ENCODE measurements at regions not wholly inside any gene's neighbourhood (a gene's known extent, or its start where the extent isn't known, plus 50 kb on each side); places are given as distances from the start of the nearest gene placed in this dataset.

DNA sequence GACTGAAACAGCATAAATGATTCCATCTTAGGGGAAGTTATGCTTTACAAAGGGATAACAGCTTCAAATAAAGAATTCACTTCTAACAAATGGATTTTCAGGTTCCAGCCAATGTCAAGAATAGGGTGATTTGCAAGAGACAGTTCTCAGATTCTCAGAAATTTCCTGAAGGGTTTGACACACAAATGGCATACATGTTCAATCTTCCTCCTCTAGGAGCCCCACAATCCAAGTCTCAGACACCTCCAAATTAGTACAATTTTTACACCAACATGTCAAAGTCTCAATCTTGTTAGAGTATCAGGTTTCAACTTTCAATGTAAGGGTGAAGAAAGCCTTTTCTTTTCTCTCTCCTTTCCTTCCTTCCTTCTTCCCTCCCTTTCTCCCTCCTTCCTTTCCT lies 996.6 kb downstream of the TLE1 start:
- H3K18ac ChIP-seq (ENCODE audit: extremely low read depth, low read length) = no peak overlapping the region
- no peak overlapping the region for H3K23ac ChIP-seq (ENCODE audit: insufficient read length)
- H2BK20ac ChIP-seq (ENCODE audit: low read length) = no peak overlapping the region
- H3K23me2 ChIP-seq (ENCODE audit: low read depth, low read length) = no peaks in the 10 kb centered on the region
- no peak overlapping the region for H3K56ac ChIP-seq (replicated peaks; ENCODE audit: insufficient read length, low read depth, low read length)
- no peak overlapping the region for H2BK12ac ChIP-seq (ENCODE audit: low read depth, low read length)
- ChIA-PET CTCF (ENCODE audit: partially characterized antibody) (no interaction called here), POLR2A (ENCODE audit: partially characterized antibody) (no interaction called here)
- no peak overlapping the region for H3K27ac ChIP-seq (ENCODE audit: low read depth, low read length)
- FAIRE-seq (no peak), DNase-seq (ENCODE audit: low read depth in 1 of 2, low spot score in 2 of 2) (no peak)
- no peak overlapping the region for H3K9ac ChIP-seq (replicated peaks in 1 of 4; ENCODE audit: extremely low read depth in 1 of 4, low read depth in 3 of 4, low read length in 3 of 4)
- H3K36me3 ChIP-seq (ENCODE audit: control insufficient read depth in 2 of 4, insufficient read depth in 4 of 4, low read length in 3 of 4) = no peaks in the 10 kb centered on the region
- TF ChIP-seq TAF7 (optimal IDR thresholded peaks at IDR 0.05; ENCODE audit: borderline replicate concordance, low read depth, low read length) = no peak
- no peak for TF ChIP-seq PHF8 (conservative IDR thresholded peaks at IDR 0.05; ENCODE audit: low read depth, low read length)
- no peak for TF ChIP-seq SP2 (IDR thresholded peaks at IDR 0.05; ENCODE audit: low read length)
- TF ChIP-seq EZH2 (IDR thresholded peaks at IDR 0.05; ENCODE audit: low read depth, low read length, severe bottlenecking) = no peak
- no peak for TF ChIP-seq KDM1A (IDR thresholded peaks at IDR 0.05; ENCODE audit: borderline replicate concordance, low read length)
- TF ChIP-seq, protein P1, sequence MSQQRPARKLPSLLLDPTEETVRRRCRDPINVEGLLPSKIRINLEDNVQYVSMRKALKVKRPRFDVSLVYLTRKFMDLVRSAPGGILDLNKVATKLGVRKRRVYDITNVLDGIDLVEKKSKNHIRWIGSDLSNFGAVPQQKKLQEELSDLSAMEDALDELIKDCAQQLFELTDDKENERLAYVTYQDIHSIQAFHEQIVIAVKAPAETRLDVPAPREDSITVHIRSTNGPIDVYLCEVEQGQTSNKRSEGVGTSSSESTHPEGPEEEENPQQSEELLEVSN (IDR thresholded peaks at IDR 0.05) = no peak
- no peak for TF ChIP-seq ASH2L (IDR thresholded peaks at IDR 0.05; ENCODE audit: low read length)
- no peaks in the 10 kb centered on the region; a peak in 1 of 4 replicates for H3K9me3 ChIP-seq (ENCODE audit: insufficient read depth in 2 of 2, low read depth in 1 of 2, low read length in 1 of 2)
- H4K91ac ChIP-seq (replicated peaks; ENCODE audit: insufficient read length, low read length) = no peak overlapping the region
- H3K4ac ChIP-seq (replicated peaks; ENCODE audit: insufficient read length, low read depth, low read length) = no peak overlapping the region
- H4K5ac ChIP-seq (ENCODE audit: insufficient read length, low read depth, low read length) = no peak overlapping the region
- no peak overlapping the region for H4K8ac ChIP-seq (ENCODE audit: extremely low read depth, insufficient read depth, low read length)
- no peak overlapping the region for H3K4me2 ChIP-seq (ENCODE audit: insufficient read depth in 1 of 2, low read depth in 2 of 2, low read length in 2 of 2)
- H3K4me3 ChIP-seq (ENCODE audit: extremely low read depth in 1 of 4, insufficient read depth in 2 of 4, low read depth in 3 of 4, low read length in 4 of 4) = no peak overlapping the region
- H2BK120ac ChIP-seq (replicated peaks; ENCODE audit: low read depth, low read length) = no peak overlapping the region
- H3K4me1 ChIP-seq (replicated peaks in 1 of 4; ENCODE audit: control insufficient read depth in 3 of 4, insufficient read depth in 4 of 4, low read length in 3 of 4) = no peaks in the 10 kb centered on the region
- no peak overlapping the region for H3K14ac ChIP-seq (ENCODE audit: insufficient read length)
- H2BK15ac ChIP-seq (ENCODE audit: low read length) = no peak overlapping the region
- H3K79me2 ChIP-seq (ENCODE audit: control insufficient read depth in 1 of 2, insufficient read depth in 2 of 2, low read length in 2 of 2) = no peaks in the 10 kb centered on the region
- no peak overlapping the region for H2BK5ac ChIP-seq (ENCODE audit: low read depth, low read length)
- no peak overlapping the region for H2AFZ ChIP-seq (ENCODE audit: low read length)
- H3K27me3 ChIP-seq (replicated peaks in 1 of 4; ENCODE audit: control insufficient read depth in 3 of 4, extremely low read depth in 1 of 4, insufficient read depth in 3 of 4, low read length in 3 of 4) = no peaks in the 10 kb centered on the region
- H4K20me1 ChIP-seq (replicated peaks in 1 of 2; ENCODE audit: control insufficient read depth in 1 of 2, insufficient read depth in 2 of 2, low read length in 2 of 2) = no peaks in the 10 kb centered on the region
- no peaks in the 10 kb centered on the region for H3K79me1 ChIP-seq (ENCODE audit: low read depth, low read length)
- no peak overlapping the region for H2AK5ac ChIP-seq (ENCODE audit: low read depth, low read length)
